Trophoblast cell (in vitro differentiated cells and primary cell): ENCODE measurements at regions not wholly inside any gene's neighbourhood (a gene's known extent, or its start where the extent isn't known, plus 50 kb on each side); places are given as distances from the start of the nearest gene placed in this dataset.

Source experiments
- DNase-seq, 2 donors: peaks; one replicate each; pipeline ENCODE4 v3.0.0-alpha.2; 2016
- H2AFZ ChIP-seq: 2 replicates; pipeline ENCODE4 v1.6.1; 2013; ENCODE audit warnings: low read length, moderate library complexity, mild to moderate bottlenecking; ENCODE audit not compliant: insufficient read depth, poor library complexity
- H2AK5ac ChIP-seq: 2 replicates; pipeline ENCODE4 v1.6.1; 2013; ENCODE audit warnings: mild to moderate bottlenecking, low read length
- H2BK120ac ChIP-seq: 2 replicates; pipeline ENCODE4 v1.6.1; 2013; ENCODE audit warnings: low read length, mild to moderate bottlenecking, moderate library complexity; ENCODE audit not compliant: insufficient read depth, poor library complexity
- H2BK12ac ChIP-seq: 2 replicates; pipeline ENCODE4 v1.6.1; 2013; ENCODE audit warnings: mild to moderate bottlenecking, low read length, moderate library complexity
- H2BK5ac ChIP-seq: 2 replicates; pipeline ENCODE4 v1.6.1; 2013; ENCODE audit warnings: low read length, low read depth, moderate library complexity, mild to moderate bottlenecking; ENCODE audit not compliant: poor library complexity
- H3K14ac ChIP-seq: 2 replicates; pipeline ENCODE4 v1.6.1; 2013; ENCODE audit warnings: mild to moderate bottlenecking, low read length
- H3K18ac ChIP-seq: 2 replicates; pipeline ENCODE4 v1.6.1; 2013; ENCODE audit warnings: mild to moderate bottlenecking, low read length
- H3K23ac ChIP-seq: 2 replicates; pipeline ENCODE4 v1.6.1; 2013; ENCODE audit warnings: low read length
- H3K27ac ChIP-seq: 2 replicates; pipeline ENCODE4 v1.5.1; 2013; ENCODE audit warnings: low read depth, mild to moderate bottlenecking, inconsistent platforms, low read length, moderate library complexity
- H3K27me3 ChIP-seq: 2 replicates; pipeline ENCODE4 v1.6.1; 2013; ENCODE audit warnings: inconsistent platforms, mild to moderate bottlenecking, low read length, moderate library complexity; ENCODE audit not compliant: insufficient read depth
- H3K36me3 ChIP-seq, 2 experiments: 1 replicate in 1 of 2; 2 replicates in 1 of 2; pipeline ENCODE4 v1.6.1; 2013; ENCODE audit warnings: low read length in 2 of 2, mild to moderate bottlenecking in 2 of 2, moderate library complexity in 1 of 2; ENCODE audit not compliant: insufficient read depth in 2 of 2, control insufficient read depth in 1 of 2
- H3K4ac ChIP-seq: 2 replicates; pipeline ENCODE4 v1.6.1; 2013; ENCODE audit warnings: low read depth, mild to moderate bottlenecking, low read length, moderate library complexity
- H3K4me1 ChIP-seq, 2 experiments: 1 replicate in 1 of 2; 2 replicates in 1 of 2; pipeline ENCODE4 v1.6.1; 2013; ENCODE audit warnings: low read length in 2 of 2, mild to moderate bottlenecking in 2 of 2, moderate library complexity in 1 of 2; ENCODE audit not compliant: insufficient read depth in 2 of 2, control insufficient read depth in 1 of 2
- H3K4me2 ChIP-seq: 2 replicates; pipeline ENCODE4 v1.6.1; 2013; ENCODE audit warnings: inconsistent platforms, mild to moderate bottlenecking, low read length, moderate library complexity
- H3K4me3 ChIP-seq: 2 replicates; pipeline ENCODE4 v1.5.1; 2013; ENCODE audit warnings: mild to moderate bottlenecking, low read depth, low read length, inconsistent platforms
- H3K79me1 ChIP-seq: one replicate; pipeline ENCODE4 v1.6.1; 2013; ENCODE audit warnings: low read length
- H3K79me2 ChIP-seq: 2 replicates; pipeline ENCODE4 v1.6.1; 2013; ENCODE audit warnings: low read length, mild to moderate bottlenecking; ENCODE audit not compliant: control insufficient read depth, insufficient read depth, poor library complexity
- H3K9ac ChIP-seq: 2 replicates; pipeline ENCODE4 v1.6.1; 2013; ENCODE audit warnings: mild to moderate bottlenecking, low read length
- H3K9me3 ChIP-seq: 2 replicates; pipeline ENCODE4 v1.6.1; 2013; ENCODE audit warnings: low read depth, mild to moderate bottlenecking, control low read depth, inconsistent platforms, low read length; ENCODE audit not compliant: insufficient read depth
- H4K12ac ChIP-seq: 2 replicates; pipeline ENCODE4 v1.6.1; 2013; ENCODE audit warnings: low read depth, mild to moderate bottlenecking, low read length, moderate library complexity
- H4K8ac ChIP-seq: 2 replicates; pipeline ENCODE4 v1.6.1; 2013; ENCODE audit warnings: low read depth, mild to moderate bottlenecking, low read length, moderate library complexity
- H4K91ac ChIP-seq: one replicate; pipeline ENCODE4 v1.6.1; 2013; ENCODE audit warnings: low read depth, mild to moderate bottlenecking, low read length, moderate library complexity
- WGBS: extraction: QIAGEN DNeasy Blood & Tissue Kit; methylation state at CpG from one replicate; pipeline ENCODE4 v1.1.7; 2013; ENCODE audit warnings: missing lambda C conversion rate; ENCODE audit not compliant: insufficient read length, insufficient coverage; ENCODE audit errors: extremely low coverage; 5-methylcytosine and 5-hydroxymethylcytosine counted together

DNA sequence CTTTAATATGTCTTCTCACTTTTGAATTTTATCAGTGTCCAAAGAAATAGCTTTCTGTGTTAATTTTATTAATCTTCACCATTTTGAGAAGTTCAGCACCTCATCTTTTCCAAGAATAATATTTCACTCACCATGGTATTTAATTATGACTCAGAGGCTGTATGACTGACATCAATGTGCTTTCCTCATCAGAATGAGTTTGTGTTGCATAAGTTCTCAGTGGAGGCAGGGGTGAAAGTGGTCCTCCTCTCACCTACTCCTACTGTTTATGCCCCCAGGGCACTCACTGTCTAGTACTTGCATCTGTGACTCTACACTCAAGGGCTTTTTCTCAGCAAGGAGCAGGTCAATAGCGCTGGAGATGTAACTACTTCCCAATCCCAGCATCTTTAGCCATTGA, 905.3 kb upstream of the INTU start:
- Histone ChIP-seq H3K9me3 (no peaks in the 10 kb centered on the region), H2AFZ (no peak overlapping the region), H3K9ac (no peak overlapping the region), H2BK12ac (no peak overlapping the region), H3K4ac (no peak overlapping the region), H3K79me2 (no peaks in the 10 kb centered on the region), H3K79me1 (no peaks in the 10 kb centered on the region), H3K36me3 (no peaks in the 10 kb centered on the region), H3K27ac (no peak overlapping the region), H4K8ac (no peak overlapping the region), H3K18ac (no peak overlapping the region), H3K4me3 (no peak overlapping the region), H3K23ac (peak overlapping the region; percentile 33), H2BK120ac (no peak overlapping the region), H4K91ac (no peak overlapping the region), H3K27me3 (no peaks in the 10 kb centered on the region), H3K4me2 (no peak overlapping the region), H2AK5ac (no peak overlapping the region), H3K4me1 (no peaks in the 10 kb centered on the region), H2BK5ac (no peak overlapping the region), H3K14ac (no peak overlapping the region), H4K12ac (no peak overlapping the region)
- no peak for DNase-seq
- WGBS: no CpG with 5 or more reads among the region's 1 CpG

DNA sequence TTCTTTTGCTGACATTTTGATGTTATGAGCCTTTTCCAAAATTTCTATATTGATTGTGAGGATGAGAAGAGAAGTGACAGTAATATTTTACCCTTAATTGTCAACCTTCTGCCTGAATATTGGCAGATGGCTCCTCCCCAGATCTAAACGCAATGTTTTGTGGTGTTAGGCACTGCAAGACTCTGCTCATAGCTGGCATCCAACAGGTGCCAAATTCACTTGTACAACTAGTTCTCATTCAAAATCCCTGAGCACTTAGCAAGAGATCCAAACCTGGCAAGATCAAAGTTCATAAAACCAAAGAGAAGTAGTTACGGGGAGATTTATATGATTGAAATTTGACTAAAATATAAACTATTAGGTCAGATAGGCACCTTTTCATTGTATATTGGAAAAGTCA, 901.7 kb upstream of the INTU start:
- no peaks in the 10 kb centered on the region for H3K9me3 ChIP-seq
- H3K79me1 ChIP-seq: no peaks in the 10 kb centered on the region
- no peak overlapping the region for H3K9ac ChIP-seq
- no peak overlapping the region for H3K18ac ChIP-seq
- no peaks in the 10 kb centered on the region for H3K36me3 ChIP-seq
- H3K4me2 ChIP-seq: no peak overlapping the region
- H3K23ac ChIP-seq: no peak overlapping the region
- DNase-seq: no peak
- no peak overlapping the region for H4K91ac ChIP-seq
- no peak overlapping the region for H3K4ac ChIP-seq
- no peak overlapping the region for H2BK5ac ChIP-seq
- H3K4me3 ChIP-seq: no peak overlapping the region
- H2BK120ac ChIP-seq: no peak overlapping the region
- H2BK12ac ChIP-seq: no peak overlapping the region
- H4K12ac ChIP-seq: no peak overlapping the region
- H3K27ac ChIP-seq: no peak overlapping the region
- H3K79me2 ChIP-seq: no peaks in the 10 kb centered on the region
- no peaks in the 10 kb centered on the region for H3K4me1 ChIP-seq
- no peak overlapping the region for H2AK5ac ChIP-seq
- no peaks in the 10 kb centered on the region for H3K27me3 ChIP-seq
- no peak overlapping the region for H4K8ac ChIP-seq
- H2AFZ ChIP-seq: no peak overlapping the region
- no CpG with 5 or more reads among the region's 2 CpGs for WGBS
- H3K14ac ChIP-seq: no peak overlapping the region

DNA sequence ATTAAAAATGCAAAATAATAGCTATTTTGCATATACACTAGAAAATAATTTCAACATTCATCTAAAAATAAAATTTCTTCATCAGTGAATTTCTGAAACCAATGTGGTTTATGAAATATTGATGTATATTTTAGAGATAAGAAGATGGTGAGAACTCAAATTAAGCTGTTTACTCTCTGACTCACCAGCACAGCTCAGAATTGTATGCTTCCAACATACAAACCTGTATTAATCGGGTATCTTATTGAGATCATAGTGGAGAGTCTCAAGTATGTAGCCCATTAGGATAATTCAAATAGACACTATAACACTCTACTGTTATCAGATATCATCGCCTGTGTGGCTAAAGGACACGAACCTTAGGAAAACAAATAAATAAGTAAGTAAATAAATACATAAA, 899.5 kb upstream of the INTU start:
- H2BK5ac ChIP-seq: no peak overlapping the region
- no peaks in the 10 kb centered on the region for H3K27me3 ChIP-seq
- no peak overlapping the region for H2BK120ac ChIP-seq
- H4K8ac ChIP-seq: no peak overlapping the region
- no peaks in the 10 kb centered on the region for H3K4me1 ChIP-seq
- no peak overlapping the region for H3K18ac ChIP-seq
- no CpG with 5 or more reads among the region's 3 CpGs for WGBS
- no peak overlapping the region for H3K9ac ChIP-seq
- no peaks in the 10 kb centered on the region for H3K79me2 ChIP-seq
- no peak overlapping the region for H3K23ac ChIP-seq
- H3K4me3 ChIP-seq: no peak overlapping the region
- H2AFZ ChIP-seq: no peak overlapping the region
- no peak overlapping the region for H3K14ac ChIP-seq
- H3K4ac ChIP-seq: no peak overlapping the region
- DNase-seq: no peak
- no peaks in the 10 kb centered on the region for H3K36me3 ChIP-seq
- H3K4me2 ChIP-seq: no peak overlapping the region
- no peak overlapping the region for H4K12ac ChIP-seq
- no peak overlapping the region for H4K91ac ChIP-seq
- no peak overlapping the region for H3K27ac ChIP-seq
- no peak overlapping the region for H2BK12ac ChIP-seq
- H3K9me3 ChIP-seq: no peaks in the 10 kb centered on the region
- no peak overlapping the region for H2AK5ac ChIP-seq
- no peaks in the 10 kb centered on the region for H3K79me1 ChIP-seq

DNA sequence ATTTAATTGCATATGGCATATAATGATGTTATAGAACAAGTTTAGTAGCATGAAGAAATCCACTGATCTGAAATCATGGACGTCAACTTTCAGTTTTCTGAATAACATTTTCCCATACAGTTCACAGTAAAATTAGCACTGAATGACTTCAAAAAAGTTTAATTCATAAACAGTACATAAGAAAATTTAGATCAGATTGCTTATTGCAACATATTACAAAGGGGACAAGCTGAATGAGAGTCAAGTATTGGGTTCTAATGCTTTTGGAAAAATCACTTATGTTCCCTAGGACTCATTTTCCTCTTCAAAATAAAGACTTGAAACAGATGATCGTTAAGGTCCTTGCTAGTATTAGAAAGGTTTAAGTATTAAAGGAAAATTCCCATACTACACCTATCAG, 898.3 kb upstream of the INTU start:
- no peak overlapping the region for H2BK12ac ChIP-seq
- H3K4ac ChIP-seq: no peak overlapping the region
- no peaks in the 10 kb centered on the region for H3K9me3 ChIP-seq
- H2AK5ac ChIP-seq: no peak overlapping the region
- no peak overlapping the region for H2BK5ac ChIP-seq
- H3K79me2 ChIP-seq: no peaks in the 10 kb centered on the region
- no peaks in the 10 kb centered on the region for H3K36me3 ChIP-seq
- H3K79me1 ChIP-seq: no peaks in the 10 kb centered on the region
- H3K14ac ChIP-seq: no peak overlapping the region
- no peak overlapping the region for H4K12ac ChIP-seq
- WGBS: no CpG with 5 or more reads among the region's 2 CpGs
- no peak overlapping the region for H3K23ac ChIP-seq
- H3K27ac ChIP-seq: no peak overlapping the region
- H3K4me2 ChIP-seq: no peak overlapping the region
- H3K27me3 ChIP-seq: no peaks in the 10 kb centered on the region
- no peak overlapping the region for H3K9ac ChIP-seq
- DNase-seq: no peak
- H3K4me3 ChIP-seq: no peak overlapping the region
- H4K8ac ChIP-seq: no peak overlapping the region
- H3K4me1 ChIP-seq: no peaks in the 10 kb centered on the region
- no peak overlapping the region for H2BK120ac ChIP-seq
- H2AFZ ChIP-seq: no peak overlapping the region
- H4K91ac ChIP-seq: no peak overlapping the region
- no peak overlapping the region for H3K18ac ChIP-seq
